Esophagus muscularis mucosa (tissue), 4 donors: ENCODE measurements at regions not wholly inside any gene's neighbourhood (a gene's known extent, or its start where the extent isn't known, plus 50 kb on each side); places are given as distances from the start of the nearest gene placed in this dataset.

Source experiments
- EP300 ChIP-seq: sonication (generic); formaldehyde crosslinking; IDR thresholded peaks from one replicate; pipeline ENCODE4 v1.6.1; 2017; ENCODE audit warnings: antibody characterized with exemption
- POLR2A ChIP-seq: fragments of 450-650 bp; IDR thresholded peaks from one replicate; pipeline ENCODE4 v1.6.1; 2017; ENCODE audit warnings: antibody characterized with exemption, moderate library complexity, mild to moderate bottlenecking, low read depth
- POLR2AphosphoS5 ChIP-seq, 2 donors: sonication (generic); formaldehyde crosslinking; IDR thresholded peaks; one replicate each; pipeline ENCODE4 v1.6.1; 2017; ENCODE audit warnings: antibody characterized with exemption in 2 of 2
- TF ChIP-seq, protein P1 (sequence below), 3 experiments: fragments of 200-600 bp in 2 of 3; fragments of 450-650 bp in 1 of 3; sonication (generic) in 2 of 3; IDR thresholded peaks; one replicate each; pipeline ENCODE4 v1.5.1; 2017 to 2019; ENCODE audit warnings: antibody characterized with exemption in 3 of 3, mild to moderate bottlenecking in 2 of 3, moderate library complexity in 1 of 3

DNA sequence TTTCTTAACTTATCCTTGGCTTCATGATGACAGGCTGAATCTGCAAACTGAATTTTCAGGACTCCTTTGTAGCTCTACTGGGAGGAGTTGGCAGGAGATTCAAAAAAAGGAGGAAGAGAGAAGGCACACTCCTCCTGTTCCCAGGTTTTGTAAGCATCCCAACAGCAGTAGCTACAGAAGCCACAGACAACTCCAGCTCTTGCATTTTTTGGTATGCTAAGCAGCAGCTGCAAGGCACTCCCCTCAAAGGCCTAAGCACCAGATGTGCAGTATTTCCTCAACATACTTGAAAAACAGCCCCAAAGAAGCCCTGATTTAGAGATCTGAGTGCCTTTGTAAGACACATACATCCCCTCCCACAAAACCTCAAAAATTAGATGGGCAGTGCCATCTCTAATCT, 328.6 kb upstream of the SYNCRIP start:
- TF ChIP-seq, protein P1, sequence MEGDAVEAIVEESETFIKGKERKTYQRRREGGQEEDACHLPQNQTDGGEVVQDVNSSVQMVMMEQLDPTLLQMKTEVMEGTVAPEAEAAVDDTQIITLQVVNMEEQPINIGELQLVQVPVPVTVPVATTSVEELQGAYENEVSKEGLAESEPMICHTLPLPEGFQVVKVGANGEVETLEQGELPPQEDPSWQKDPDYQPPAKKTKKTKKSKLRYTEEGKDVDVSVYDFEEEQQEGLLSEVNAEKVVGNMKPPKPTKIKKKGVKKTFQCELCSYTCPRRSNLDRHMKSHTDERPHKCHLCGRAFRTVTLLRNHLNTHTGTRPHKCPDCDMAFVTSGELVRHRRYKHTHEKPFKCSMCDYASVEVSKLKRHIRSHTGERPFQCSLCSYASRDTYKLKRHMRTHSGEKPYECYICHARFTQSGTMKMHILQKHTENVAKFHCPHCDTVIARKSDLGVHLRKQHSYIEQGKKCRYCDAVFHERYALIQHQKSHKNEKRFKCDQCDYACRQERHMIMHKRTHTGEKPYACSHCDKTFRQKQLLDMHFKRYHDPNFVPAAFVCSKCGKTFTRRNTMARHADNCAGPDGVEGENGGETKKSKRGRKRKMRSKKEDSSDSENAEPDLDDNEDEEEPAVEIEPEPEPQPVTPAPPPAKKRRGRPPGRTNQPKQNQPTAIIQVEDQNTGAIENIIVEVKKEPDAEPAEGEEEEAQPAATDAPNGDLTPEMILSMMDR (IDR thresholded peaks at IDR 0.05): no peak
- no peak for TF ChIP-seq POLR2AphosphoS5 (IDR thresholded peaks at IDR 0.05)
- no peak for TF ChIP-seq POLR2A
- TF ChIP-seq EP300: no peak
